HT-29 (cell line): ENCODE measurements at regions not wholly inside any gene's neighbourhood (a gene's known extent, or its start where the extent isn't known, plus 50 kb on each side); places are given as distances from the start of the nearest gene placed in this dataset.

Experiments used
- DNase-seq: peaks from one replicate; pipeline ENCODE4 v3.0.0-alpha.2; 2015; ENCODE audit warnings: low spot score

DNA sequence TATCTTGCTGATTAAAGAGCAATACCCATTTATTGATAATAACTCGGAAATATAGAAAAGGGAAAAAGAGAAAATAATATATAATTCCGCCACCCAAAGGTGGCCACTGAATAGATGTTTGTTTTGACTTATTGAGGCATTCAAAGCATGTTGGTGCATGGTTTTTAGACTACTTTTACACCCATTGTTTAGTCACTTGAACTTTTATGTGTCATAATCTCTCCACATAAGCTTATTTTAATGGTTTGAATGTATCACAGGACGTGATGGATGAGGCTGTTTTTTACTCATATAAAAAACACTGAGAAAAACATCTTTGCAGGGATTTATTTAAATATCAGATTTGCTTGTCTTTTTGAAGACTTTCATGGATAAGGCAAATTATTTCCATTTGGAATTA lies 120.4 kb downstream of the ACKR3 start:
- DNase-seq: no peak

GRCh38 chr2:236690726-236691125 lies 121.1 kb downstream of the ACKR3 start:
- no peak for DNase-seq

DNA sequence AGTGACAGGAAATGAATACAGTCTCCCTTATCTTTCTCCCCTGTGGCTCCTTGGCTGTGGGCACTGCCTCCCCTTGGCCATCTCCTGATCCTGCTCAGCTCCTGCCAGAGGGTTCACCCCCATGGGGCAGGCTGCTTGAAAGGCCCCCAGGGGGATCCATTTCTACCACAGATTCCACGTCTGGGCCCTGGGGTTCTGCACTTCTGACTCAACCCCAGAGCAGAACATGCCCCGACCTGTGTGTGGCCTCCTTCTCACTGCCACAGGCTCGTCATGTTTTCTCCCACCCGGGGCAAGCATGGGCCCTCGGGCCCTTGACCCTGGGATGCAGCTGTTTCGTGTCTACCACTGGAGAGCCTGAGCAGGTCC lies 122.2 kb downstream of the ACKR3 start:
- no peak for DNase-seq

DNA sequence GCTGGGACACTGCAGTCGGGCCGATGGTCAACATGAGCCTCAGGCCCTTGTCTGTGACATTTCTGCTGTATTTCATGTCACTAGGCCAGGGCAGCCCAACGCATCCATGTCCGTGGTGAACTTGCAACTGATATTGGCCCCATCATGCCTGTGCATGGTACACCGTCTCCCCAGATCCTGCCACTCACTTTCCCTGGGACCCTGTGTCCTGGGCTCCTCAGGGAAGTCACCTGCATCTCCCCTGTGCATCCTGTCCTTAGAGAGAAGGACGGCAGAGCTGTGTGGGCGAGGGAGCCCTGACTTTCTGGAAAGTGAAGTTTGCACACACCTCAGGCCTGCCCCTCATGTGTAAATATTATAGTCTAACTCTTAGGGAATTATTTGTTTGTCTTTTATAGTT lies 123.3 kb downstream of the ACKR3 start:
- no peak for DNase-seq

DNA sequence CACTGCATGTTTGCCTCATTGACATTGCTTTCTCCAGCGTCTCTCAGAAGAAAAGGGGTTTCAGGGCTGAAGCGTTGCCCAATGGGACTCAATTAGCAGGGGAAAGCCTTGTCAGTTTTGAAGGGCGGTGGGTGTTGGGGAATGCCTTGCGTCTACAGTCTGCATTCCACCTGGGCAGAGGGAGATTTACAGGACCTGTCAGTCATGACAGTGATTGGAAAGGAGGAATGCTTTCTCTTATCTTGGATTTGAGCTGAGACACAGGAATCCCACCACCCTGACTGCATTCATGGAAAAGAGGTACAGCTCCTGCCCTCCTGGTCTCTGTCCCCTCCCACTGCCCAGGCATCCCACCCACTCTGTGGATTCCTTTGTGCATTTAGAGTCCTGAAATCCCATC lies 123.9 kb downstream of the ACKR3 start:
- DNase-seq: no peak

GRCh38 chr2:236694146-236694888 lies 124.7 kb downstream of the ACKR3 start:
- DNase-seq: no peak

- no peak for DNase-seq
Measured at GRCh38 chr2:236696834-236697233, 127.2 kb downstream of the ACKR3 start.

- no peak for DNase-seq
Measured at GRCh38 chr2:236698016-236698627, 128.5 kb downstream of the ACKR3 start.

DNA sequence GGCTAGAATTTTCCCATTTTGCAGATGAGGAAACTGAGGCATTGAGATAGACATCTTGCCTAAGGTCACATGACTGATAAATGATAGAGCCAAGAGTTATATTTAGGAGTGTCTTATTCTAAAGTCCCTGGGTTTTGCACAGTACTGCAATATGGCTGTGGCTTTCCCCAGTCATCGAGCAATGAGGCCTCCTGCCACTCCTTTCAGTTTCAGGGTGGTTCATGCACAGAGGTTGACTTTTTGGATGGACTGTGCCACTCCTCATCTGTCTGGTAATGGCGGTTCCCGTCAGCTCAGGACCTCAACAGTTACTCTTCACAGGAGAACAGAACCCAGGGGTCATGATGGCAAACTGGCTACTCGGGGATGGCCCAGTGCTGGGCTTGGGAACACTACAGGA lies 131.1 kb downstream of the ACKR3 start:
- no peak for DNase-seq

DNA sequence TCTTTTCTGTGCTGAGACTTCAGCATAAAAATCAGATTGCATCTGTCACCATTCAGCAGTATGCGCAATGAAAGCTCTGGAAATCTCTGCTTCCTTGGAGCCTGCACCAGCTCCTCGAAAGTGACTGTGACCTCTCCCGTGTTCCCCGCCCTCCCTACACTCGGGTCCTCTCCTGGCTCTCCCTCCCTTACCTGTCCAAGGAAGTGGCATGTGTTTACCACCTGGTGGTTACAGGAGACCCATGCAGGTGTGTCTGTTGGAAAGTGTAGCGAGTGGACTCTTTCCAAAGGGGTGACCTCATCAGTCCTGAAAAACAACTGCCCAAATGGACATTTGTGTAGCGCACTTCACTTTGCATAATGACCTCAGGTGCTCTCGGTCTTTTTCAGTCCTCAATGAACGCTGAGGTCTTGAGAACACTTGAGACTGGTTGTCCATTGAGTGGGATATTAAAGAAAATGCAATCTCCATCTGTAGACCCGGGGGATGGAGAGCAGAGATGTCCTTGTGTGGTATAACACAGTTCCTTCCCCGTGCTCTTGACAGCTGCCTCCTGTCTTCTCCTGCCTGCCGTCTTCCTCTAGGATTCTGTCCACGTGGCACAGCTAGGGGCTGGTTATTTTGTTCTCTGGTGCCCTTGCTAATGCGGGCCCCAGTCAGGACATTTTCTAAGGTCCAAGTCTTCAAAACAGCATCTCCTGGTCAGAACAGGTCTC lies 133.2 kb downstream of the ACKR3 start:
- DNase-seq: no peak

GRCh38 chr2:236703373-236703709 lies 133.7 kb downstream of the ACKR3 start:
- DNase-seq: no peak

GRCh38 chr2:236703906-236704305 lies 134.3 kb downstream of the ACKR3 start:
- no peak for DNase-seq

DNA sequence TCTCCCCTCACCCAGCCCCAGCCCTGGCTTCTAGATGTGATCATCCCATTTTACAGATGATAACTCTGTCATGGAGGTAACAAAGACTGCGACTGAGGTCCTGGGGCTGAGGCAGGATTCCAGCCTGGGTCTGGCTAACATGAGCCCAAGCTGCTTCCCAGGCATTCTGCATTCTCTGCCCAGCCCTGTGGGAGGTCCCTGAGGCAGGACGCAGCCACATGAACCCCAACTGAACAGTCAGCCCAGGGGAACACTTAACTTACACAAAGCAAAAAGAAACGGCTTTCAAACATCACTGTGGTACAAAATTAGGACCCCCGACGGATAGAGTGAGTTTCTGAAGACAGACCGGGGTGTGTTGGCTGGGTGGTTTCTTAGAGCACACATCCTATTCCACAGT lies 135.3 kb downstream of the ACKR3 start:
- DNase-seq: no peak

DNA sequence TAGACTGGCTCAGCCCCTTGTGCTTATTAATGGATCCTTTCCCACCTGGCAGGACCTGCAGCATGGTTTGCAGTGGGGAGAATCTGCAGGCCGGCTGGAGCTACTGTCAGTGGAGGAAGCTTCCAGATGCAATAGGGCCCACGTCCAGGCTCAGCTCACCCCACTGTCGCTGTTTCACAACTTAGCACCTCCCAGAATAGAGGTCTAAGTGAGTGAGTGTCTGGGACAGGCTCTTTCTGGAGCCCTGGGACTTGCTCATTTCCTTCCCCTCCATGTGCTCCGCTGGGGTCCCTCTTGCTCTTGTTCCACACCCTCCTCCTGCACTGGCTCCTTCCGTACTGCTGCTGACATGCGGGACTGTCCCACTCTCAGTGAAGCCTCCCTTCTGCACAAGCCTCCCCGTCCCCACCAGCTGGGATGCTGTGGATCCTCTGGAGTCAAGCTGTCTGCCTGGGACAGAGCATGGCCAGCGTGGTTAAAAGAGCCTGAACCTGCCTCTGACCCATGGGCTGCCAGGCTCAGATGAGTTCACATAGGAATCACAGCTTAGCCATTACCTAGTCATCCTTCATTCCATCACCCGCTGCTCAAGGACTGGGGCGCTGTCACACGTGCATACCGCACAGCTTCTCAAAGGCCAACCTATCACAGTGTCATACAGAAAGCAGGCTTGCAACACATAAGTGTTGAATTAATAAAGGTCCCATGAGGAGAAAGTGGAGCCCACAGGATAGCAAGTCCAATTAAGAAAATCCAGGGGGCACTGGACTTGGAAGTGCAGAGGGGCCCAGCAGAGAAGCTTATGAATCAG lies 135.9 kb downstream of the ACKR3 start:
- no peak for DNase-seq

DNA sequence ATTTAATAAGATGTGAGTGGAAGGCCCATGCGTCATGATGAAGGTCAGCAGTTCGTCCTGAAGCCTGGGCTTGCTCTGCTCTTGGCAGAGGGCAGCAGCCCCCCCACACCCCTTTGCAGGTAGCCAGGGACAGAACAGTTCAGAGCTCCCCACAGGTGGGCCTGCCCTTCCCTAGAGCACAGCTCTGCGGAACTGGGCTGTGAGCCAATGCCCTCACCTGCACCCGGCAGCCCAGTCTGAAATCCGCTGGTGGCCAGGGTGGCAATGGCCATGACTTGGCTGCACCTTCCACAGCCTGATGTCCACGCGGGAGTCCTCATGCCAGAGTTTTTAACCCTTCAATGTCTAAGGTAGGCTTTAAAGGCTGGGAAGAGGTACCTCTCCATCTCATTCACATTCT lies 136.7 kb downstream of the ACKR3 start:
- DNase-seq: no peak

- no peak for DNase-seq
Measured at GRCh38 chr2:236706803-236707202, 137.2 kb downstream of the ACKR3 start.

DNA sequence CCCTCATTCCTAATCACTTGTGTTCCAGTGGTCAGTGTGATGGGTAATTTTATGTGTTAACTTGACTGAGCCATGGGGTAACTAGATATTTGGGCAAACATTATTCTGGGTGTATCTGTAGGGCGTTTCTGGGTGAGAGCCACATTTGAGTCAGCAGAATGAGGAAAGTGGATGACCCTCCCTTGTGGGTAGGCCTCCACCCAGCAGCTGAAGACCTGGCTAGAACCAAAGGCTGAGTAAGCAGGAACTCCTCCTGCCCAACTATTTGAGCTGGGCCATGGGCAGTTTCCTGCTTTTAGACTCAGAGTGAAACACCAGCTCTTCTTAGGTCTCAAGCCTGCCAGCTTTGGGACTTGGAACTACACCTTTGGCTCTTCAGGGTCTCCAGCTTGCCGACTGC lies 141.8 kb downstream of the ACKR3 start:
- DNase-seq: no peak

GRCh38 chr2:236712304-236712703 lies 142.7 kb downstream of the ACKR3 start:
- DNase-seq: no peak

DNA sequence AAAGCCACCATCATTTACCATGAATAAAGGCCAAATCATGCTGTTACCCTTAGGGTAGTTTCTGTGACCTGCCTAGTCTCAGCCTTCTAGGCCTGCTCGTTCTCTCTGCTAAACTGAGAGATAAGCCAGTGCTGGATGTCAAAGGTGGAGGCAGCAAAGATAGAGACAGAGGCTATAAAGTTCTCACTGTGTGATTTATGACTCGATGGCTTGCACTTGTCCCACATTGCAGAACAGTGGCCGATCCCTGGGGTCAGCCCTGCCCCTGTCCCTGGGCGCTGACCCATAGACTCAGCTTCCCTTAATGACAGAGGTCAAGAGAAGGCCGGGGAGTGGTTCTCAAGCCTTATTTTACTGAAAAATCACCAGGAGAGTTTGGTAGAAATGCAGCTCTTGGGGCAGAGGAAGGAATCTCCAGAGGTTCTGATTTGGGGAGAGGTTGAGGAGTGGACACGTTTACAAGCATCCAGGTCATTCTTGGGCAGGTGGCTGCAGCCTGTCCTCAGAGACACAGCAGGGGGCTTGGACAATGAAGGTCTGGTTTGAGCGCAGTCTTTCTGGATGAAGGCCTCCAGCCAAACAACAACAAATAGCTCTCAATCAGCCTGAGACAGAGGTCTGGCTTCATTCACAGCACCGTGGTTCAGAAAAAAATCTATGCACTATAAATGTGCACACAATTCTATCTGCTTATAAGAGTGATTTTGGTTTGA lies 143.5 kb downstream of the ACKR3 start:
- DNase-seq: no peak

DNA sequence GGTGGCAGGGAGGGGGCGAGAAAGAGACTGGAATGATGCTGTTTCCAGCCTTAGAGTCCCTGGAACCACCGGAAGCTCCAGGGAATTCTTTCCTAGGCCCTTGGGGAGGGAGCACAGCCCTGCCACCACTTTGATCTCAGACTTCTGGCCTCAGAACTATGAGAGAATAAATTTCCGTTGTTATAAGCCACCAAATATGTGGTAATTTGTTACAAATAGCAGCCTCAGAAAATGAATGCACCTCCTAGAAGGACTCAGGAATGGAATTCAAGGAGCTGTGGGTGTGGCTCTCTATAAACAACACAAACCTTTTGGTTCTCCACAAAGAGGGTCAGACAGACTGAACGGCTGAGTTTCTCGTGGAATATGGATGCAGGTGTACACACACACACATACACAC lies 144.5 kb downstream of the ACKR3 start:
- no peak for DNase-seq

- no peak for DNase-seq
Measured at GRCh38 chr2:236715077-236715476, 145.5 kb downstream of the ACKR3 start.

DNA sequence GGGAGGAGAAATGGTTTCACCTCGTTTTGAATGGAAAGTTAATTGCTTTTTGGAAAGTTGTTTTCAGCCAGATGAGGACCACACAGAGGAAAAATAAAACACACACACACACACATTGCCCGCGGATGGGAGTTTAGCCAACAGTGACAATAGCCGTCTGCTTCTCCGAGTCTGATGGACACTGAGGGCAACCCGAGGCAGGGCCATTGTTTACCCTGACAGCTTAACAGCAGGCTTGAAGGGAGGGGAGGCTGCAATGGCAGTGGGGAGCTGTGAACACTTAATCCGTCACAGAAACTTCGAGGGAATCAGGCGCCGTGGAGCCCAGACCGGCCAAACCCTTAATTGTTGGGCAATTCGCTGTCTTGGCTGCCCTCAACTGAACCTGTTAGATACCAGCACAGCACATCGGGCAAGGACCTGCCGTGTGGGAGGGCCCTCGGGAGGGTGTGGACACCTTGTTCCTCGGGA lies 145.9 kb downstream of the ACKR3 start:
- no peak for DNase-seq
